Aorta (tissue), 5 donors: ENCODE measurements at regions not wholly inside any gene's neighbourhood (a gene's known extent, or its start where the extent isn't known, plus 50 kb on each side); places are given as distances from the start of the nearest gene placed in this dataset.

ENCODE experiments used
- ATAC-seq: fragments of 200-7000 bp; cut with Tn5 transposase; one replicate; pipeline ENCODE4 v1.9.1; 2022; ENCODE audit warnings: moderate library complexity; ENCODE audit not compliant: low FRiP score
- DNase-seq, 2 donors: peaks; one replicate each; pipeline ENCODE4 v3.0.0-alpha.2; 2020
- H3K27ac ChIP-seq, 2 donors: one replicate each; pipeline ENCODE4 v1.5.1; 2013; ENCODE audit warnings: low read length in 2 of 2, mild to moderate bottlenecking in 2 of 2, moderate library complexity in 2 of 2, control low read depth in 1 of 2, inconsistent platforms in 1 of 2, low read depth in 1 of 2
- H3K27me3 ChIP-seq, 2 donors: one replicate each; pipeline ENCODE4 v1.6.1; 2013; ENCODE audit warnings: control low read depth in 1 of 2, low read length in 1 of 2, mild to moderate bottlenecking in 1 of 2, moderate library complexity in 1 of 2; ENCODE audit not compliant: insufficient read depth in 2 of 2, control insufficient read depth in 1 of 2
- H3K36me3 ChIP-seq, 2 donors: one replicate each; pipeline ENCODE4 v1.6.1; 2013; ENCODE audit warnings: control low read depth in 1 of 2, low read length in 1 of 2, mild to moderate bottlenecking in 1 of 2; ENCODE audit not compliant: insufficient read depth in 2 of 2, control insufficient read depth in 1 of 2
- H3K4me1 ChIP-seq, 2 donors: one replicate each; pipeline ENCODE4 v1.6.1; 2013; ENCODE audit warnings: low read length in 2 of 2, control low read depth in 1 of 2, mild to moderate bottlenecking in 1 of 2, moderate library complexity in 1 of 2; ENCODE audit not compliant: insufficient read depth in 2 of 2, control insufficient read depth in 1 of 2
- H3K4me3 ChIP-seq, 2 donors: one replicate each; pipeline ENCODE4 v1.5.1; 2013; ENCODE audit warnings: low read length in 2 of 2, control low read depth in 1 of 2, mild to moderate bottlenecking in 1 of 2
- H3K9me3 ChIP-seq: one replicate; pipeline ENCODE4 v1.6.1; 2013; ENCODE audit warnings: mild to moderate bottlenecking, low read length; ENCODE audit not compliant: control insufficient read depth
- WGBS, 2 donors: extraction: QIAGEN DNeasy Blood & Tissue Kit; methylation state at CpG; one replicate each; pipeline ENCODE4 v1.1.7; 2013; 5-methylcytosine and 5-hydroxymethylcytosine counted together
- intact Hi-C, 2 donors: fragments of 100-400 bp; cut with DNase I; formaldehyde crosslinking; loops; one replicate each; pipeline versions ENCODE4 v1.14.2 to v1.15.0; 2022
- donor health status: healthy with polysubstance abuse.
- donor health status: Bipolar disorder and iron deficiency.
- donor health status: DM: no; HTN: no; CAD: no.
- donor health status: DM: no; HTN: no; CAD: no.
- donor health status: DM: yes; HTN: yes; CAD: no.

DNA sequence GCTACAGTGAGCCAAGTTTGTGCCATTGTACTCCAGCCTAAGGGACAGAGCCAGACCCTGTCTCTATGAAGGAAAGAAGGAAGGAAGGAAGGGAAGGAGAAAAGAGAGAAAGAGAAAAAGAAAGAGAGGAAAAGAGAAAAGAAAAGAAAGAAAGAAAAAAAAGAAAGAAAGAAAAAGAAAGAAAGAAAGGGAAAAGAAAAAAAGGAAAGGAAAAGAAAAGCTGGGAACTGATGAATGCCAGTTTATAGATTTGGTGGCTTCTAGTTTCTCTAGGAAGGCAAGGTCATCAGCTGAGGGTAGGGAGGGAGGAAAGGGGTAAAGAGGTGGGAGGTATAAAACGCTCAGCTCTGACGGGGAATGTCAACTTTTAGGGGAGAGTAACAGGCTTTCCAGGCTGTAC, 62.3 kb upstream of the AKT3 start:
- Histone ChIP-seq H3K4me1 (no peaks in the 10 kb centered on the region), H3K9me3 (no peaks in the 10 kb centered on the region), H3K36me3 (no peaks in the 10 kb centered on the region), H3K27ac (no peak overlapping the region), H3K27me3 (no peaks in the 10 kb centered on the region), H3K4me3 (no peak overlapping the region)
- intact Hi-C loops: no loop called here
- no peak for DNase-seq
- ATAC-seq: no peak
- WGBS, 2 donors: 93 to 97% methylated on average over 2 of the region's 2 CpGs

DNA sequence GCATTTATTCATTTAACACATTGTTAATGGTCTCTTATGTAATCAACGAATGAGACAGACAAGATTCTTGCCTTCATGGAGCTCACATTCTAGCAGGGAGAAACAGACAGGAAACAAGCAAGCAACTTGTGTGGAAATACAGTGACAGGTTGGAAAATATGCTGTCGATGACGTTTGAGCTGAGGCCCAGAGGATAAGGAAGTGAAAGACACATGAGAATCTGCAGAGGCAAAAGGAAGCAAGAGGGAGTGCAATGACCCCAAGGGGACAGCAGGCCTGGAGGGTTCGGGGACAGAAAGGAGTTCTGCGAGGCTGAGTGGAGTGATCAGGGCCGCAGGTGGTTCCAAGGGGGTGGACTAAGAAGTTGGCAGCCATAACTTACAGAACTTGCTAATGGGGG, 60.6 kb upstream of the AKT3 start:
- Histone ChIP-seq H3K9me3 (no peaks in the 10 kb centered on the region), H3K36me3 (no peaks in the 10 kb centered on the region), H3K4me1 (no peaks in the 10 kb centered on the region), H3K27me3 (no peaks in the 10 kb centered on the region), H3K27ac (no peak overlapping the region), H3K4me3 (no peak overlapping the region)
- intact Hi-C loops: no loop called here
- DNase-seq (no peak), ATAC-seq (no peak)
- WGBS, 2 donors: 75 to 80% methylated on average over 6 of the region's 6 CpGs

DNA sequence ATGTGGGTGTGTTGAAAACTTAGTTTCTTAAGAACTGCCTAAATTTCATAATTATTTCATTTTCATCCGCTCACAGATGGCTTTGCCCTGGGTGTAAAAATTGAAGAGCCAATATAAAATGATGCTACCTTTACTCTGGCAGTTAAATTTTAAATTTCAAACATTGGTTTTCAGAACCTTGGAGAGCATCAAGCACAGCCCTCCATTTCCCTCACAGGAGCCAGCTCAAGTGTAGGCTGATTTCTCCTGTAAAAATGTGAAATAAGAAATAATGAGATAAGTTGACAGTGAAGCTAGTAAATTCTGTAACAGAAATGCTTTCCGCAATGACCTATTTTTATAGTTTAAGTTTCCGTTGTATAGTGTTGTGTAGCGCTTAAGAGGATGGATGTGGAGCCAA, 53.9 kb upstream of the AKT3 start:
- WGBS, 2 donors: 40 to 45% methylated on average over 4 of the region's 4 CpGs
- Histone ChIP-seq H3K4me1 (no peaks in the 10 kb centered on the region), H3K36me3 (no peaks in the 10 kb centered on the region), H3K4me3 (no peak overlapping the region), H3K9me3 (peaks cover 2% of the 10 kb centered on the region), H3K27ac (no peak overlapping the region), H3K27me3 (peaks cover 0 to 3% of the 10 kb centered on the region in 2 donors)
- ATAC-seq: no peak
- intact Hi-C loops: no loop called here
- no peak for DNase-seq

DNA sequence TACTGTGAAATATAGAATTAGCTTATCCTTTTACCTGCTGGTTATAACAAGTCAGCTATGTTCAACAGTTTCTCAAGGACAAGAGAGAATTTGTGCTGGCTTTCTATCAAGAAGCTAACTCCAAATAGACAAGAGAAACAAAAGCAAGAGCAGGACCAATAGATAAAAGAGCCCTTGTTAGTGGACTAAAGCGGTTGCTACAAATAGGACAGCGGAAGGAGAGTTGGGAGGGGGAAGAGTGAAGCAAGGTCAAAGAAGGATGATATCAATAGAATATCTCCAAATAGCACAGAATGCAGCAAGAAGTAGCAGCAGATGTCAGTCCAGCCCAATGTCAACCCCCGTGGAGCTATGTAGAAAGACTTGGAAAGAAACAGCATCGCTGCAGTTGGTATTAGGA, 53.0 kb upstream of the AKT3 start:
- WGBS, 2 donors: 67 to 76% methylated on average over 4 of the region's 4 CpGs
- Histone ChIP-seq H3K36me3 (no peaks in the 10 kb centered on the region), H3K4me1 (no peaks in the 10 kb centered on the region), H3K4me3 (no peak overlapping the region), H3K27me3 (peaks cover 0 to 3% of the 10 kb centered on the region in 2 donors), H3K9me3 (peaks cover 2% of the 10 kb centered on the region), H3K27ac (no peak overlapping the region)
- intact Hi-C loops: no loop called here
- DNase-seq (no peak), ATAC-seq (no peak)

DNA sequence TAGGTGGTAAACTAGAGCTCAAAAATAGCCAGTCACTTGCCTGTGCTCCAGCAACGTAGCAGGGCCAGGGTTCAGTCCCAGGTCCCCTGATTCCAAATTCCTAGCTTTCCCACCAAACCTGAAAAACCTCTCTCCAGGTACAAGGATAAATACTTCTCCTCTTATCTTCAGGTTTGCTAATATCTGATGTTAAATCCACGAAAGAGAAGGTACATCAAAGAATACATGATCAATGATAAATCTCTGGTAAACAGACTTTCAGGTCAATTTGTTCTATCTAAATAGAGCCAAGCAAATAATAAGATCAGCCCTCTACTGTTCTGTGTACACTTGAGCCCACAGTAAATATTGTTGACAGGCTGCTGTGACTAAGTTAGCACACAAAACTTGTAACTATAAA, 52.1 kb upstream of the AKT3 start:
- H3K9me3 ChIP-seq: peaks cover 2% of the 10 kb centered on the region
- H3K27ac ChIP-seq: no peak overlapping the region
- no peaks in the 10 kb centered on the region for H3K36me3 ChIP-seq
- H3K27me3 ChIP-seq: peaks cover 0 to 3% of the 10 kb centered on the region in 2 donors
- 51 to 70% methylated on average over 2 of the region's 2 CpGs for WGBS, 2 donors
- no peak overlapping the region for H3K4me3 ChIP-seq
- no peak for DNase-seq
- no peak for ATAC-seq
- H3K4me1 ChIP-seq: no peaks in the 10 kb centered on the region
- intact Hi-C loops: no loop called here
